Urinary bladder (tissue), 3 donors: ENCODE measurements at regions not wholly inside any gene's neighbourhood (a gene's known extent, or its start where the extent isn't known, plus 50 kb on each side); places are given as distances from the start of the nearest gene placed in this dataset.

ENCODE experiments used
- DNase-seq: peaks from one replicate; pipeline ENCODE4 v3.0.0-alpha.2; 2015; ENCODE audit errors: extremely low spot score
- H3K27ac ChIP-seq: one replicate; pipeline ENCODE4 v1.5.1; 2013; ENCODE audit warnings: low read depth, mild to moderate bottlenecking, moderate library complexity
- H3K36me3 ChIP-seq: one replicate; pipeline ENCODE4 v1.6.1; 2013; ENCODE audit warnings: mild to moderate bottlenecking, moderate library complexity; ENCODE audit not compliant: insufficient read depth
- H3K4me1 ChIP-seq: one replicate; pipeline ENCODE4 v1.6.1; 2013; ENCODE audit warnings: mild to moderate bottlenecking, moderate library complexity; ENCODE audit not compliant: insufficient read depth
- H3K4me3 ChIP-seq: one replicate; pipeline ENCODE4 v1.5.1; 2013; ENCODE audit warnings: low read depth, low read length
- WGBS: extraction: QIAGEN DNeasy Blood & Tissue Kit; methylation state at CpG from one replicate; pipeline ENCODE4 v1.1.7; 2013; 5-methylcytosine and 5-hydroxymethylcytosine counted together
- donor health status: healthy with polysubstance abuse.
- donor health status: healthy.

DNA sequence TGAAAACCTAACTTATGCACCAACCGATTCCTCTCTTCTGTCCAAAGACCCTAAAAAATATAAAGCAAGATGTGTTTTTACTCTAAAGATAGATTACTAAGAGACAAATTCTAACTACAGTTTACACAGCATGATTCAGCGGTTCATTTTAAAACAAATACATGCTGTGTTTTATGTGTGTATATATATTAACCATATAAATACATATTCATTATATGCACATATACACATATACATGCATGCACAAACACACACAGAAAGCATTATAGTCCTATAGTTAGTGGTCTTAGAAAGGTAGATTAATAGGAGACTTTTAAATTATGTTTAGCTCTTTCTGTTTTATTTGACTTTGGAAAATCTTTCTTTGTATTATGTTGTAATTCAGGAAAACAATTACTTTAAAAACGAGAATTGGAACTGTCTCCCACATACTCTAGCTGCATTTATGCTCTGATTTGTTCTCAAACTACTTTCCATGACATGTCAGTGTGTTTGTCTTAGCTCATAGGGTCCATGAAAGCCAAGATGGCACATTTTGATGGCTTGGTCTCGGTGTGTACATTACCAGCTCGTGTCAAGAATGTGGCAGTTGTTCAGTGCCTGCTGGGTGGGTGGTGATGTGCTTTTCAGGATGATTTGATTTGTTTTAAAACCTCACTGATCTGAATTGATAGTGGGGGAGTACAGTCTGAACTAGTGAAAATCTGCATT is 548.8 kb upstream of the SALL1 start:
- Histone ChIP-seq H3K4me1 (peaks cover 2% of the 10 kb centered on the region), H3K36me3 (no peaks in the 10 kb centered on the region), H3K27ac (no peak overlapping the region), H3K4me3 (no peak overlapping the region)
- DNase-seq, result no peak
- WGBS, result 74% methylated on average over 5 of the region's 5 CpGs

DNA sequence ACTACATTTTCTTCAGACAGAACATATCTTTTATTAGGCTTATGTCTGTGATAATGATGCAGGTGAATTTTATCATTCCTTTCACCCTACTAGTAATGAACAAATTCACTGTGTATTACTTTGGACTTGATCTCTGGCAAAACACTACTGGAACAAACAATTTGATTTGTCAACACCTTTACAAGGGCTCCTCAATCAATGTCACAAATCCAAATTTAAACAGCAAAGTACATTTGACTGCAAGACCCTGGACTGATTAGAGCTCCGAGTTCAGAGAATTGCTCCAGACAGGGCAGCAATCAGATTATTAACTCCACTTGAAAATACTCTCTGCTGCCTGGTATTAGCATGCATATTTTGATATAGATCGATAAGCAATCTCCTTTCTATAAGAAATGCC is 547.6 kb upstream of the SALL1 start:
- WGBS, result 68% methylated on average over 2 of the region's 2 CpGs
- H3K36me3 ChIP-seq, result no peaks in the 10 kb centered on the region
- H3K27ac ChIP-seq, result no peak overlapping the region

DNA sequence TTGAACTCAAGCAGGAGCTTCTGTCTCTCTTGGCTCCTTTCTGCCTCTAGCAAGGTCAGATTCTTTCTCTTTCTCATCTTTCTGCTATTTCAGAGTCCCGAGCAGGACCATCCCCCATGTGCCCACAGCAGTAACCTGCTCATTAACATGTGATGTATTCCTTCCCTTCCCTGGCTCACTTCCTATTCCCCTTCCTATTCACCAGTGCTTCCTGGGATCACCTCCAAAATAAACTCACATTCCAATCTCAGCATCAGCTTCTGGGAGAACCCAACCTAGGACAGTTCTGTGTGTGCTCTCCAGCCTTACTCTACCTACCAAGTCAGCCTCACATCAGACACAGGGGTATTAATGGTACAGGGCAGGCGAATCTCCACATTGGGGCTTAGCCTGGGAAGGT is 546.4 kb upstream of the SALL1 start:
- Histone ChIP-seq H3K27ac (no peak overlapping the region), H3K4me1 (peaks cover 2% of the 10 kb centered on the region), H3K4me3 (no peak overlapping the region), H3K36me3 (no peaks in the 10 kb centered on the region)
- DNase-seq, result no peak
- 58% methylated on average over 2 of the region's 2 CpGs for WGBS

More for the DNA sequence above, 547.6 kb upstream of the SALL1 start:
- H3K4me1 ChIP-seq, result peaks cover 2% of the 10 kb centered on the region
- no peak overlapping the region for H3K4me3 ChIP-seq
- no peak for DNase-seq

DNA sequence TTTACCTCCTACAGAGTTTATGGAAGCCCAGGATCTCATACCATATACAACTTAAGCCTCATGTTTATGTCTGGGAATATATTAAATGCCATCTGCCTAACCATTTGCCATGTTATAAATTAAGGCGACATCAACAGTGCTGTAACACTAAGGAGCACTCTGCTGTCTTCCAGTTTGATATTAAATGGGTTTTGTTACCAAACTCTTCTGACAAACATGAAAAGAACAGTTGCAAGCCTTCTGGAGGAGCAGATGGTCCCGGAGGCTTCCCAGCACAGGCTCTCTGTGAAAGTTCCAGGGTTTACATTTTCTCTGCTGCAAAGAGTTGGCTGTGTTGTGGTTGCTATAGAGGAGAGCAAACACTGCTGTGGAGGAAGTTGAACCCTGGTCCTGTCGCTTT is 545.3 kb upstream of the SALL1 start:
- Histone ChIP-seq H3K4me3 (no peak overlapping the region), H3K27ac (no peak overlapping the region), H3K4me1 (peaks cover 2% of the 10 kb centered on the region), H3K36me3 (no peaks in the 10 kb centered on the region)
- no peak for DNase-seq
- 22% methylated on average over 3 of the region's 3 CpGs for WGBS

DNA sequence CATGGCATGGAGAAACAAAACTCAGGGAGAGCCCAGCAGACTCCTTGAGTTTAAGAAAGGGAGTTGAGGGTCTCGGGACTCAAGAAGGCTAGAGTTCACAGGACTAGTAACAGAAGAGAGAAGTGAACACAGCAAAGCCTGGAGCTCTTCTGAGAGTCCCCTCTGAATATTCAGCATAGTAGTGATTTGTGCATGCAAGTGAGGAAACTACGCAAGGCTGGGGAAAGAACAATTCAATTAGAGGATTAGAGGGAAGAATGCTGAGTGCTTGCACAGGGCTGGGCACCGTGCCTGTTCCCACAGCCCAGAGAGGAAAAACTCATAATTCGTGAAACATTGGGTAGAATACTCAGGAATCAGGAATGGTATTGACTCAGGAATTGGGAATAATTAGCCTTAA is 540.0 kb upstream of the SALL1 start:
- no peaks in the 10 kb centered on the region for H3K4me1 ChIP-seq
- H3K36me3 ChIP-seq, result no peaks in the 10 kb centered on the region
- H3K4me3 ChIP-seq, result no peak overlapping the region
- H3K27ac ChIP-seq, result no peak overlapping the region
- WGBS, result 91% methylated on average over 4 of the region's 4 CpGs
- DNase-seq, result no peak

DNA sequence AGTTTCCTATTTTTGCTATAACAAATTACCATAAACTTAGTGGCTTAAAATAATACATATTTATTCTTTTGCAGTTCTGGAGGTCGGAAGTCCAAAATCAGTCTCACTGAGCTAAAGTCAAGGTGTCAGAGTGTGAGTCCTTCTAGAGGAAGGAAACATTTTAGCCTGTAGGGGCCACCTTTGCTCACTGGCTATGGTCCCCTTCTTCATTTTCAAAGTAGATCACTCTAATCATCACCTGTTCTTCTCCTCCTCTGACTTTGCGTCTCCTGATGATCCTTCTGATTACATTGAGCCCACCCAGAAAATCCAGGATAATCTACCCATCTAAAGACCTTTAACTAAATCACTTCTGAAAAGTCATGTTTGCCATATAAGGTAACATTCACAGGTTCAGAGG is 534.4 kb upstream of the SALL1 start:
- WGBS, result 77% methylated on average over 2 of the region's 2 CpGs
- Histone ChIP-seq H3K4me1 (no peaks in the 10 kb centered on the region), H3K4me3 (no peak overlapping the region), H3K27ac (no peak overlapping the region), H3K36me3 (no peaks in the 10 kb centered on the region)
- no peak for DNase-seq

DNA sequence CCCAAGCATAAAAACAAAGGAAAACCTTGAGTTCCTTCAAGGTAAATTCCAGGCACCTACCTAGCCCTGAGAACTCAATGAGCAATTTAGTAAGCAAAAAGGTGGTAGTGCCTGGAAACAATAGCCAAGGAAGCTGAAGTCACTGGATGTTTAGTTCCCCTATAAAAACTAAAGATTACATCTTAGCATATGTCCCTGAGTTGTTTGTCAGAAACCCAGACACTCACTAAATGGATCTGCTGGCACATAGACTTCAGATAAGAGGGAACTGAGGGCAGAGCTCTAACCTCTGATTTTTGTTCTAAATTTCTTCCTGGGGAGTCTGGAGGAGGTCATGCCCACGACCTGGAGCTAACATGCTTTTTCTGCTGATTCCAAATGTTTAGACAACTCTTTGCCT is 532.8 kb upstream of the SALL1 start:
- H3K4me1 ChIP-seq, result no peaks in the 10 kb centered on the region
- H3K27ac ChIP-seq, result no peak overlapping the region
- H3K36me3 ChIP-seq, result no peaks in the 10 kb centered on the region
- H3K4me3 ChIP-seq, result no peak overlapping the region
- 30% methylated on average over 1 of the region's 1 CpG for WGBS
- DNase-seq, result no peak

DNA sequence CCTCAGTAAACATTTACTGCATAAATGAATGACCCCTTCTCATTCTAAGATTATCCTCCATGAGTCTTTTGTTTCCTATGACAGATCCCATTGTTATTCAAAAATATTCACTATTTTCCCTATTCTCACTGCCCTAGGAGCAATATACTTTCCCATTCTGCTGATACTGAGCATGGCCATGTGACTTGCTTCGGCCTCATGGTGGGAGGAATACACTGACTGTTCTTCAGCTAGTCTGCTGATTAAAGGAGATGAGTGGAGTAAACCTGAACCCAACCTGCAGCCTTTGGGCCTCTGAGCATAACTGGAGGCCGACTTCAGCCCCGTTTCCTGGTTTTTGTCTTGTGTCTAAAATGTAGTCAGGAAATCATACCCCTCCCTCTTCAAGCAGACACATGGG is 531.8 kb upstream of the SALL1 start:
- DNase-seq, result no peak
- Histone ChIP-seq H3K36me3 (no peaks in the 10 kb centered on the region), H3K4me3 (no peak overlapping the region), H3K4me1 (no peaks in the 10 kb centered on the region), H3K27ac (no peak overlapping the region)
- 65% methylated on average over 3 of the region's 3 CpGs for WGBS

DNA sequence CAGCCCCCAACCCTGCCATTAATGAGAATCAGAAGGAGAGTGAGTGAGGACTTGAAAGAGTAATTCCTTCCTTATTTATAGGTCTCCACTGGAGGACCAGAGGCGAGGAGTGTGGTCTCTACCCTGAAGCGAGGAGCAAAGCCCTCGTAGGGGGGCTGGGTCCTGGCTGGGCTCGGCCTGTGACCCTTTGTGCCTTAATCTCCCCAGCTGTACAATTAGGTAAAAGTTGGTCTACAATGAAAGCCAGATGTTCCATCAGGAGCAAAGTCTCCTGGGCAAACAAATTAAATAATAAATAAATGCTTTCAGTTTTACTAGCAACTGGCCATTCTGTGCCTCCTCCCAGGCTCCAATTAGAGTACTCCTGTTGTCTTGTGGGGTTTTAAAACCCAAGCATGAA is 523.5 kb upstream of the SALL1 start:
- Histone ChIP-seq H3K4me1 (no peaks in the 10 kb centered on the region), H3K36me3 (no peaks in the 10 kb centered on the region), H3K27ac (no peak overlapping the region), H3K4me3 (no peak overlapping the region)
- 52% methylated on average over 4 of the region's 4 CpGs for WGBS
- DNase-seq, result no peak

DNA sequence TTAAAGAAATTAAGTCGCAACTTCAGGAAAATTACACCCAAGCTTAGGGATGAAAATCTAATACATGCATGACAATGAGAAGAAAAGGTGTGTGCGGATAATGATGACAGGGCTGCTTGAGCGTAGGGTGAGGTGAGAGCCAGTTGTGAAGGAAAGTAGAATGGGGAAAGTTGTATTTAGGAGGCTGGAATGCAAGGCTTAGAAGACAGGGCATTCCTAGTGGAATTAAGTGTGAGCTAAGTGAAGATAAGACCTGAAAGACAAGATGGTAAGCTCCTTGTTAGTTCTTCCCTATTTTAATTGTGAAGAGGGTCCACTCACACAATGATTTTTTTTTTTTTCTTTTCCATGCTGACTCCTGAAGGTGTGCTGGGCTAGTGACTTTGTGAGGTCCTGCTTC is 519.5 kb upstream of the SALL1 start:
- 90% methylated on average over 3 of the region's 3 CpGs for WGBS
- H3K4me1 ChIP-seq, result no peaks in the 10 kb centered on the region
- DNase-seq, result no peak
- H3K27ac ChIP-seq, result no peak overlapping the region
- no peaks in the 10 kb centered on the region for H3K36me3 ChIP-seq
- H3K4me3 ChIP-seq, result no peak overlapping the region

DNA sequence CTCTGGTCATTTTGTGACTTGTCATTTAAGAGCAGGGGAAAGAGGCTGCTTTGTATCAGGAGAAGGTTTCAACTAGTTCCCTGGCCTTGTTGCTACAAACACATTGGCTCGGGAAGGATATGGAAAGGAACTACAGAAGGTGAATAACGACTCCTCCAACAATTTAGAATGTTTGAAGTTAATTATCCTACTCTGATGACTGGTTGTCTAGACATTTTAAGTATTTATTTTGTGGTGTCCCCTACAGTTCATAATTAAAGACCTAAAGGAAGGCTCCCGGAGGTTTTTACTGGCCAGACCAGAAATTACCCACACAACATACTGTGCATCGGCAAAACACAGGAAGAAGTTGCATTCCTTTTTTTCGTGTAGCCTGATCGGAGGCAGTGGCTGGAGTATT is 515.8 kb upstream of the SALL1 start:
- DNase-seq, result no peak
- Histone ChIP-seq H3K36me3 (no peaks in the 10 kb centered on the region), H3K4me3 (no peak overlapping the region), H3K27ac (no peak overlapping the region), H3K4me1 (no peaks in the 10 kb centered on the region)
- WGBS, result 52% methylated on average over 6 of the region's 6 CpGs

DNA sequence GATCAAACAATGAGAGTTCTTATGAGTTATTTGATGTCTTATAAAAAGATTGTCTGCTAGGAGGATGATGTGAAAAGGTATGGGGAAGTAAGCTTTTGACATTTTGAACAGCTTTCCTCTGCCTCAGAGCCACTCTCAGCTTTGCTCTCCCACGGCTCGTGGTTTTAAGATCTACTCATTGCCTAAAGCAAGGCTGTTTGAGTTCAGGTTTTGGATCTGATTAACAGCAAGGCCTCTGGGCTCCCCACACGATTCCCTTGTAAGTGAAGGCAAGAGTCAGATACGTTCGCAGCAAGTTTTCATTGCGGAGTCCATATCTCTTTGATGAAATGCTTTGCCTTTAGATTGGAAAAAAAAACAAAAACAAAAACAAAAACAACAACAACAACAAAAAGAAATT is 515.0 kb upstream of the SALL1 start:
- no peaks in the 10 kb centered on the region for H3K4me1 ChIP-seq
- no peaks in the 10 kb centered on the region for H3K36me3 ChIP-seq
- 74% methylated on average over 6 of the region's 6 CpGs for WGBS
- no peak overlapping the region for H3K4me3 ChIP-seq
- no peak for DNase-seq
- H3K27ac ChIP-seq, result no peak overlapping the region

DNA sequence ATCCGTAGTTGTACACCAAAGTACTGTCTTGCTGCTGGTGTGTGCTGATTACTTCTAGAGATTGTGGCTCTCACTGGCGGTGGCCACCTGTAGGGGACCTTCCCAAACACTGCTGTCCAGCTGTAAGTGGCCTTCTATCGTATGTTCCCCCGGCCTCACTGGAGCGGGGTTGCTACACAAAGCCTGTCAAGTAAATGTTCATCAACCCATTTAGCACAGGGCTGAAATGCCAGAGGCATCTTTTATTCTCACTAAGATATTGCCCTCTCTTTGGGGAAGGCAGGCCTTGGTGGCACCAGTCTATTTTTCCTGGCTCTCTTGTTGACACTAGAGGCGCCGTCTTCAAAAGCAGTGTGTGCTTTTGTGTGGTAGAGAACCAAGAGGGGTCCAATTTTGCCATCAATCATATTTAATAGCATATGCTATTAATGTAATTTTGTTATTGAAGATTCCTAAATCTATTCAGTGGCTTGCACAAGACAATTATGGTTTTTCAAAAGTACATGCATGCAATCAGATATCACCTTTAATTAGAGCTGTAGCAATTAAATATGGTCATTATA is 514.4 kb upstream of the SALL1 start:
- Histone ChIP-seq H3K27ac (no peak overlapping the region), H3K4me1 (no peaks in the 10 kb centered on the region), H3K4me3 (no peak overlapping the region), H3K36me3 (no peaks in the 10 kb centered on the region)
- DNase-seq, result no peak
- 94% methylated on average over 7 of the region's 7 CpGs for WGBS

DNA sequence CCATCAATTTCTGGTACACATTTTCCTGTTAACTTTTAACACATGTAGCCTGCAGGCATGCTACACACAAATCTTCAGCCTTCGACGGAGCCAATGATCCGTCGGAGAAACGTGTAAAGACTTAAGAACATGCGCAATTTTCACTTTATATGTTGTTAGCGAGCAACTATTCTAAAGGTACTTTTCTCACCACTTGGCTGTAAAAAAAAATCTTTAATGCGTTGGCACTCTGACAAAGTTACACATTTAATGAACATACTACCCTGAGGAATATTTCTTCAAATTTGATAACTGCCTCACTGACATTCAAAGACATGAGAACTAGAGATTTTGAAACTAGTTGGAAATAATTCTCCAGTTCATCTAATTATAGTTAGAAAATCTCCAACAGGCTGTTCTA is 507.5 kb upstream of the SALL1 start:
- no peak overlapping the region for H3K4me3 ChIP-seq
- no peaks in the 10 kb centered on the region for H3K4me1 ChIP-seq
- no peak overlapping the region for H3K27ac ChIP-seq
- no peak for DNase-seq
- whole genome bisulfite sequencing, result 81% methylated on average over 8 of the region's 8 CpGs
- H3K36me3 ChIP-seq, result no peaks in the 10 kb centered on the region

DNA sequence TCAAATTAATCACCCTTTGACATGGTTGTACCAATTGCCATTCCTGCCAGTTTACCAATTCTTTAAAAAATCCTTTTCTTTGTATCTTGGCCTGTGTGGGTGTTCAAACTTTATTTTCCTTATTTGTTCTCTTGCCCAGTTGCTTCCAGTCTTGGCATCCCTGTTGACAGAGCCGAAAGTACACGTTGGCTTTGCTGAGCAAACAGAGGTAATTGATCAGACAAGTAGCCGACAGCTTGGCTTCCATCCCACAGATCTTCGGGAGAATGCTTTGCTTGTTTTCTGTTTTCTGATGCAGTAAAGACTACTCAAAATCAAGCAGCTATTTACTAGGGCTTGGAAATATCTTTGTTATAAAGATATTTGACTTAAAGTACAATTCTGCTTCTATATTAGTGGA is 506.8 kb upstream of the SALL1 start:
- H3K4me3 ChIP-seq, result no peak overlapping the region
- no peak for DNase-seq
- WGBS, result 55% methylated on average over 4 of the region's 4 CpGs

More for the DNA sequence above, 506.8 kb upstream of the SALL1 start:
- H3K4me1 ChIP-seq, result no peaks in the 10 kb centered on the region
- no peaks in the 10 kb centered on the region for H3K36me3 ChIP-seq
- H3K27ac ChIP-seq, result no peak overlapping the region
